GM12873 (cell line): ENCODE measurements at regions not wholly inside any gene's neighbourhood (a gene's known extent, or its start where the extent isn't known, plus 50 kb on each side); places are given as distances from the start of the nearest gene placed in this dataset.

Source experiments
- TF ChIP-seq, protein P1 (sequence below): IDR thresholded peaks from 2 replicates; pipeline ENCODE4 v1.5.1; 2012; ENCODE audit warnings: low read depth, mild to moderate bottlenecking, moderate library complexity, low read length, control low read depth; ENCODE audit not compliant: insufficient read depth; ENCODE audit errors: missing control alignments

DNA sequence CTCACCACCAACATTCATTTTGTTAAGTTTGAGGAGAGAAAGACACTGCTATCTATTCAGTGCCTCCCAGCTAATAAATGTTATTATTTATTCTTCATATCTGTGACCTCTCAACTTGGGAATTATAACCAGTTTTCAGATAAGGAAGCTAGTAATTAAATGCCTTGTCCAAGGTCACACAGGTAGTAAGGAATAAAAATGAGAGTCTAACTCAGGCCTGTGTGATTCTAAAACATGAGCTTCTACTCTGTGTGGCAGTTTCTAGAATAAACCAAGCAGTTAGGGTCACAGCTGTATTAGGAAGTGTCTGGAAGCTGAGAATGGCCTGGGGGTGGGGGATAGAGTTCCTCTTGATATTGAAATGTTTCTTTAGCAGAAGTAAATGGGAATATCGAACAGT lies 137.8 kb upstream of the LRATD1 start:
- TF ChIP-seq, protein P1, sequence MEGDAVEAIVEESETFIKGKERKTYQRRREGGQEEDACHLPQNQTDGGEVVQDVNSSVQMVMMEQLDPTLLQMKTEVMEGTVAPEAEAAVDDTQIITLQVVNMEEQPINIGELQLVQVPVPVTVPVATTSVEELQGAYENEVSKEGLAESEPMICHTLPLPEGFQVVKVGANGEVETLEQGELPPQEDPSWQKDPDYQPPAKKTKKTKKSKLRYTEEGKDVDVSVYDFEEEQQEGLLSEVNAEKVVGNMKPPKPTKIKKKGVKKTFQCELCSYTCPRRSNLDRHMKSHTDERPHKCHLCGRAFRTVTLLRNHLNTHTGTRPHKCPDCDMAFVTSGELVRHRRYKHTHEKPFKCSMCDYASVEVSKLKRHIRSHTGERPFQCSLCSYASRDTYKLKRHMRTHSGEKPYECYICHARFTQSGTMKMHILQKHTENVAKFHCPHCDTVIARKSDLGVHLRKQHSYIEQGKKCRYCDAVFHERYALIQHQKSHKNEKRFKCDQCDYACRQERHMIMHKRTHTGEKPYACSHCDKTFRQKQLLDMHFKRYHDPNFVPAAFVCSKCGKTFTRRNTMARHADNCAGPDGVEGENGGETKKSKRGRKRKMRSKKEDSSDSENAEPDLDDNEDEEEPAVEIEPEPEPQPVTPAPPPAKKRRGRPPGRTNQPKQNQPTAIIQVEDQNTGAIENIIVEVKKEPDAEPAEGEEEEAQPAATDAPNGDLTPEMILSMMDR: no peak

DNA sequence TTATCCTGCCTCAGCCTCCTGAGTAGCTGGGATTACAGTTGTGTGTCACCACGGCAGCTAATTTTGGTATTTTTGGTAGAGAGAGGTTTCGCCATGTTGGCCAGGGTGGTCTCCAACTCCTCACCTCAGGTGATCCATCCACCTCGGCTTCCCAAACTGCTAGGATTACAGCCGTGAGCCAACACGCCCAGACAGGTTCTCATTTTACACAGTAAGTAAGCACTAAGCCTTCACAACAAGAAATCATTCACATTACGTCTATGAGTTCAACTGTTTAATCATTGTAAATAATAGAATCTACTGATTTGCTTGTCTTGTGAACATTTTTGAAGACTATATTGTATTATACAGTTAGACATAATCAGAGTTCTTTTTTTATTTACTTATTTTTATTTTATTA lies 131.5 kb upstream of the LRATD1 start:
- TF ChIP-seq, protein P1: no peak

DNA sequence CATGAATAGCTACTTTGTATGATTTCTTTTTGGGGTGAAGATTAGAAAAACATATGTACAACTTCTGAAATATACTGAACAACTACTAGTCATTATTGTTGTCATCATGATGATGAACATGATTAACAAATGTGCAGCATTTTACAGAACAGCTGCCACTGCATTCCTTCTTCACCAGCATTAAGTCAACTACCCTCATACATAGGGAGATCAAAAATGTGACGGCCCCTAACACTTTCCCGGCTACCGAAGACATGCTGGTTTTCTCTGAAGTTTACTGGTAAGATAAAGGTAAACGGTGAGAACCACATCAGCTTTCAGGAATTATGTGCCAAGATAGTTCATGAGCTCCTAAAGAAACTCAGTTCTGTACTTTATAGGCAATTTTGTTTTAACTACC lies 121.0 kb upstream of the LRATD1 start:
- TF ChIP-seq, protein P1: no peak

DNA sequence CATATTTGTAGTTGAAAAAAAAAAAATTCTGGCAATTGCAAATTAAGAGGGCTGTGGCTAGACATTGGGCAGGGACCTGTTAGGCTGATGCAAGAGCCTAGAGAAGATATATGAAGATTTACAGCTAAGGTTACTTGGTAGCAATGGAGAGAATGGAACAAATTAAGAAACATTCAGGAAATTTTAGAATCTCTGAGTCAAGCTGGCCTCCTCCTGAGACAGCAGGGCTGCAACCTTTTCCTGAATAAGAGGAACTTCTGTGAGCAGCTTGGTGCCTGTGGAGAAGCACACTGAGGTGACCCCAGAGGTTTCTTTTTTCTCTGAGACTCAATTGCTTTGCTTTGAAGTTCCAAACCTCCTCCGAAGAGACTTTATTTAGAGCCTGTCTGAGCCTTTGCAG lies 118.6 kb upstream of the LRATD1 start:
- TF ChIP-seq, protein P1: no peak

DNA sequence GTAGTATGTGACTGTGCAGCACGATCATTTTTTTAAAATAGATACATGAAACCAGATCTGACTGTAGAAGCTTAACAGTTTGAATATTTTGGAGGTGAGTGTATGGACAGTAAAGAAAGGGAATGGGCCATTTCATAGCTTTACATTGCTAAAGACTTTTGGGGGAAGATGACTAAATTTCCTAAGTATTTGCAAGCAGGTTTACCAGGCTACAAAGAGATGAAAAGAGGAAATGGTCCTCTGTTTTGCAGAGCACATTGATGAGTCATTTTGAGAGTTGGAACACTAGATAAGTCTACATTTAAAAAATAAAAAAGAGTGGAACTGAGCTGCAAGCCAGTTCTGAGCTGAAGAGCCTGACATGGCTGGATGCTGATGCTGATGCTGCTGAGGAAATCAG lies 115.7 kb upstream of the LRATD1 start:
- TF ChIP-seq, protein P1: no peak

DNA sequence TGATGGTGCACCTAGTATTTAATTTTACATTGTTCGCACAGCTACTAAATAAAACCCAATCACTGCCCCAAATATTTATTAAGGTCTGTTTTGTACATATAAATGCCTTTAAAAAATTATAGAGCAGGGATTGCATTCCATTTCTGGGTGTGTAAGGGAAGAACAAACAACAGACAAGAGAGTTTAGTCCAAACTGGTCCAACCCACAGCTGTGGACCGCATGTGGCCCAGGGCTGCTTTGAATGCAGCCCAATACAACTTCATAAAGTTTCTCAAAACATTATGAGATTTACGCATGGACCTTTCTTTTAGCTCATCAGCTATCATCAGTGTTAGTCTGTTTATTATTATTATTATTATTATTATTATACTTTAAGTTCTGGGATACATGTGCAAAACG lies 114.8 kb upstream of the LRATD1 start:
- TF ChIP-seq, protein P1: no peak

DNA sequence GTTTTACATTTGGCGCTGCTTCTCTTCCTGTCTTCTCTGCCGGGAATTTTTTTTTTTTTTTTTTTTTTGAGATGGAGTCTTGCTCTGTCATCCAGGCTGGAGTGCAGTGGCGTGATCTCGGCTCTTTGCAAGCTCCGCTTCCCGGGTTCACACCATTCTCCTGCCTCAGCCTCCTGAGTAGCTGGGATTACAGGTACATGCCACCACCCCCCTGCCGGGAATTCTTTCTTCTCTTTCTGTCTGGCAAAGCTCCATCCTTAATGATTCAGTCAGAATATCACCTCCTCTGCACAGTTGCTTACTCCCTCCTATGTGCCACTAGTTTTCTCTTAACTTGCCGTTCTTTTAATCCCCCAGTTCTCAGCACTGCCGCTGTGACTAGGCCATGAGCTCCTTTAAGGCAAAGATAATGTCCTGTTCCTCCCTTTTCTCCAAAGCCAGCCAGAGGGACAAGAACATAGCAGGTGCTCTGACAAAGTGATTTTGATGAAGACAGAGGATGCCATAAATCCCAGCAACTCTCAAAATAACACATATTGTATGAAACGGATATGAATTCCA lies 112.1 kb upstream of the LRATD1 start:
- TF ChIP-seq, protein P1: no peak
